DND-41 (cell line): ENCODE measurements at regions not wholly inside any gene's neighbourhood (a gene's known extent, or its start where the extent isn't known, plus 50 kb on each side); places are given as distances from the start of the nearest gene placed in this dataset.
"Not testable (repeated sequence)": the region's sequence is repeated elsewhere in the genome, so short reads cannot be mapped to it uniquely, and the experiment has no call there.

Source experiments
- ATAC-seq: fragments of 200-7000 bp; cut with Tn5 transposase; 3 replicates; pipeline ENCODE4 v1.9.1; 2021; ENCODE audit warnings: low read depth; ENCODE audit not compliant: insufficient read depth
- DNase-seq: peaks from one replicate; pipeline ENCODE4 v3.0.0-alpha.2; 2020
- H2AFZ ChIP-seq: 2 replicates; pipeline ENCODE4 v1.6.0; 2012; ENCODE audit warnings: low read depth, low read length
- H3K27ac ChIP-seq: 2 replicates; pipeline ENCODE4 v1.5.1; 2012; ENCODE audit warnings: low read length, inconsistent platforms
- H3K27me3 ChIP-seq: fragments of 200-600 bp; sonication (generic); 2 replicates; pipeline ENCODE4 v1.6.0; 2012; ENCODE audit warnings: low read length, mild to moderate bottlenecking, inconsistent platforms; ENCODE audit not compliant: insufficient read depth, poor library complexity
- H3K36me3 ChIP-seq: 2 replicates; pipeline ENCODE4 v1.5.1; 2012; ENCODE audit warnings: low read length, inconsistent platforms; ENCODE audit not compliant: insufficient read depth
- H3K4me1 ChIP-seq: 2 replicates; pipeline ENCODE4 v1.5.1; 2012; ENCODE audit warnings: mild to moderate bottlenecking, low read length; ENCODE audit not compliant: insufficient read depth
- H3K4me2 ChIP-seq: 2 replicates; pipeline ENCODE4 v1.6.0; 2012; ENCODE audit warnings: mild to moderate bottlenecking, moderate library complexity, low read length, inconsistent platforms; ENCODE audit not compliant: insufficient read depth
- H3K4me3 ChIP-seq, 2 experiments: fragments of 200-600 bp in 1 of 2; shearing (Covaris generic) in 1 of 2; 2 replicates each; pipeline ENCODE4 v1.5.1; 2012 to 2016; ENCODE audit warnings: inconsistent platforms in 2 of 2, low read length in 2 of 2, mild to moderate bottlenecking in 2 of 2, low read depth in 1 of 2, moderate library complexity in 1 of 2
- H3K79me2 ChIP-seq: 2 replicates; pipeline ENCODE4 v1.6.0; 2012; ENCODE audit warnings: low read length, inconsistent platforms; ENCODE audit not compliant: insufficient read depth
- H3K9ac ChIP-seq: 2 replicates; pipeline ENCODE4 v1.6.0; 2012; ENCODE audit warnings: low read depth, mild to moderate bottlenecking, inconsistent platforms, low read length, moderate library complexity
- H3K9me3 ChIP-seq: 2 replicates; pipeline ENCODE4 v1.5.1; 2012; ENCODE audit warnings: low read length, moderate library complexity, mild to moderate bottlenecking, inconsistent platforms; ENCODE audit not compliant: insufficient read depth, severe bottlenecking
- H4K20me1 ChIP-seq: 2 replicates; pipeline ENCODE4 v1.6.0; 2012; ENCODE audit warnings: low read length; ENCODE audit not compliant: insufficient read depth
- CTCF ChIP-seq: IDR thresholded peaks from 2 replicates; pipeline ENCODE4 v1.5.1; 2012; ENCODE audit warnings: borderline replicate concordance, low read length, moderate library complexity, mild to moderate bottlenecking; ENCODE audit not compliant: poor library complexity, severe bottlenecking; ENCODE audit errors: extremely low read depth
- EZH2 ChIP-seq: IDR thresholded peaks from 3 replicates; pipeline ENCODE4 v1.6.1; 2012; ENCODE audit warnings: borderline replicate concordance, low read depth, mild to moderate bottlenecking, moderate library complexity, low read length, inconsistent platforms; ENCODE audit not compliant: severe bottlenecking

DNA sequence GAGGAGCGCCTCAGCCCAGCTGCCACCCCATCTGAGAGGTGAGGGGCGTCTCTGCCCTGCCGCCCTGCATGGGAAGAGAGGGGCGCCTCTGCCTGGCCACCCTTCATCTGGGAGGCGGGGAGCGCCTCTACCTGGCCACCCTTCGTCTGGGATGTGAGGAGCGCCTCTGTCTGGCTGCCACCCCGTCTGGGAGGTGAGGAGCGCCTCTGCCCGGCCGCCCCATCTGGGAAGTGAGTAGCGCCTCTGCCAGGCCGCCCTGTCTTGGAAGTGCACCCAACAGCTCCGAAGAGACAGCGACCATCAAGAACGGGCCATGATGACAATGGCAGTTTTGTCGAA is 114.4 kb upstream of the CES5A start:
- no peaks in the 10 kb centered on the region for H4K20me1 ChIP-seq
- H3K9ac ChIP-seq: no peak overlapping the region
- no peak overlapping the region for H3K4me3 ChIP-seq
- ATAC-seq: no peak
- H3K4me2 ChIP-seq: no peak overlapping the region
- H3K27me3 ChIP-seq: peaks cover 6% of the 10 kb centered on the region
- no peaks in the 10 kb centered on the region for H3K79me2 ChIP-seq
- no peaks in the 10 kb centered on the region for H3K36me3 ChIP-seq
- H3K4me1 ChIP-seq: no peaks in the 10 kb centered on the region
- no peaks in the 10 kb centered on the region for H3K9me3 ChIP-seq
- H2AFZ ChIP-seq: no peak overlapping the region
- no peak for DNase-seq
- H3K27ac ChIP-seq: no peak overlapping the region
- no peak for TF ChIP-seq EZH2

GRCh38 chr16:55988850-55989568 is 113.8 kb upstream of the CES5A start:
- not testable (repeated sequence) for H3K4me3 ChIP-seq, H3K4me2 ChIP-seq, H3K36me3 ChIP-seq, H3K27ac ChIP-seq, DNase-seq, H3K79me2 ChIP-seq, ATAC-seq, H3K27me3 ChIP-seq, H3K9me3 ChIP-seq, H3K4me1 ChIP-seq, H3K9ac ChIP-seq, H2AFZ ChIP-seq, H4K20me1 ChIP-seq

DNA sequence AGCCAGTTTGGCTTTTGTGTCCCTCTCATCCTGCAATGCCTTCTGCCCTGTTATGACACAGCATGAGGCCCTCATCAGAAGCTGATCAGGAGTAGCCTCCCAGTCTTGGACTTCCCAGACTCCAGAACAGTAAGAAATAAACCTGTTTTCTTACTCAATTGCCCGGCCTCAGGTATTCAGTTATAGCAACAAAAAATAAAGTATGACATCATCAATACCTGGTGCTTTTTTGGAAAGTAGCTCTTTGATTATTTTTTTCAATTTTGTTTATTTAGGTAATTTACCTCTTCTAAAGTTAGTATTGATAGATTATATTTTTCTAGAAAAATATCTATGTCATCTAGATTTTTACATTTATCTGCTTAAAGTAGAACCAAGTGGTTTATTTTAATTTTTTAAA is 112.8 kb upstream of the CES5A start:
- no peak for ATAC-seq
- no peaks in the 10 kb centered on the region for H3K9me3 ChIP-seq
- no peak overlapping the region for H3K4me3 ChIP-seq
- TF ChIP-seq EZH2 (no peak), CTCF (no peak)
- DNase-seq: no peak
- H4K20me1 ChIP-seq: no peaks in the 10 kb centered on the region
- H3K4me2 ChIP-seq: no peak overlapping the region
- no peaks in the 10 kb centered on the region for H3K79me2 ChIP-seq
- H2AFZ ChIP-seq: no peak overlapping the region
- no peaks in the 10 kb centered on the region for H3K4me1 ChIP-seq
- H3K9ac ChIP-seq: no peak overlapping the region
- H3K27ac ChIP-seq: no peak overlapping the region
- no peaks in the 10 kb centered on the region for H3K36me3 ChIP-seq
- peaks cover 3% of the 10 kb centered on the region for H3K27me3 ChIP-seq

DNA sequence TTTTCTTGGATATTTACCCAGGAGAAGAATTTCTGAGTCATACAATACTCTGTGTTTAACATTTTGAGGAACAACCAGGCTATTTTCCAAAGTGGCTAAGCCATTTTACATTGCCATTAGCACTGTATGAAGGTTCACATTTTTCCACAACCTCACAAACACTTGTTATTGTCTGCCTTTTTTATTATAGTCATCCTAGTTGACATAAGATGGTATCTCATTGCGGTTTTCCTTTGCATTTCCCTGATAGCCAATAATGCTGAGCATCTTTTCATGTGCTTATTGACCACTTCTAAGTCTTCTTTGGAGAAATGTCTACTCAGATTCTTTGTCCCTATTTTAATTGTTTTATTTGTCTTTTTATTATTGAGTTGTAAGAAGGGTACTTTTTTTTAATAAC is 107.4 kb upstream of the CES5A start:
- Histone ChIP-seq H3K27ac (no peak overlapping the region), H3K9me3 (no peaks in the 10 kb centered on the region), H3K27me3 (peaks cover 5% of the 10 kb centered on the region), H3K9ac (no peak overlapping the region), H3K4me3 (no peak overlapping the region), H3K4me2 (no peak overlapping the region), H2AFZ (no peak overlapping the region), H3K36me3 (no peaks in the 10 kb centered on the region), H3K79me2 (no peaks in the 10 kb centered on the region), H4K20me1 (no peaks in the 10 kb centered on the region), H3K4me1 (no peaks in the 10 kb centered on the region)
- no peak for ATAC-seq
- TF ChIP-seq EZH2 (no peak), CTCF (no peak)
- no peak for DNase-seq
